Uterus (tissue), 2 donors: ENCODE measurements at regions not wholly inside any gene's neighbourhood (a gene's known extent, or its start where the extent isn't known, plus 50 kb on each side); places are given as distances from the start of the nearest gene placed in this dataset.

Experiments used
- POLR2A ChIP-seq, 2 donors: fragments of 450-650 bp; IDR thresholded peaks; one replicate each; pipeline ENCODE4 v1.6.1; 2016; ENCODE audit warnings: antibody characterized with exemption in 2 of 2, mild to moderate bottlenecking in 1 of 2, moderate library complexity in 1 of 2
- TF ChIP-seq, protein P1 (sequence below), 4 experiments: fragments of 200-600 bp in 2 of 4; fragments of 450-650 bp in 2 of 4; sonication (generic) in 2 of 4; IDR thresholded peaks; one replicate each; pipeline ENCODE4 v1.5.1; 2016 to 2019; ENCODE audit warnings: antibody characterized with exemption in 4 of 4, mild to moderate bottlenecking in 2 of 4, moderate library complexity in 1 of 4

DNA sequence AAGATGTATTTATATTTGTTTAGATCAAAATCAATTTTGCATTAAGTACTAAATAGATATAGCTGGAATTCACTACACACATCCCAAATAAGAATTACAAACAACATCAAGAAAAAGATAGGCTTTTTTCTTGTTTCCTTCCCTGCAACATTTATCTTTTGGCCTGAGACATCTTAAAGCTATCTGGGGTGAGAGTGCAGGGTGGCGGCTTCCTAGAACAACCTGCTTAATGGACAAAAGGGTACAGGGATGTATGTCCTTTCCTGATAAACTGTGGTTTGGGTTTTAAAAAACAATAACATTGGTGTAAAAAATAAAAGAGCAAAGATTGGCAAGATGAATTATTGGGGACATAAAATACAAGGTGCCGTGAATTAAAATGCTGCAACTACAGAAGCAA, 54.4 kb downstream of the EPRS1 start:
- TF ChIP-seq, protein P1, sequence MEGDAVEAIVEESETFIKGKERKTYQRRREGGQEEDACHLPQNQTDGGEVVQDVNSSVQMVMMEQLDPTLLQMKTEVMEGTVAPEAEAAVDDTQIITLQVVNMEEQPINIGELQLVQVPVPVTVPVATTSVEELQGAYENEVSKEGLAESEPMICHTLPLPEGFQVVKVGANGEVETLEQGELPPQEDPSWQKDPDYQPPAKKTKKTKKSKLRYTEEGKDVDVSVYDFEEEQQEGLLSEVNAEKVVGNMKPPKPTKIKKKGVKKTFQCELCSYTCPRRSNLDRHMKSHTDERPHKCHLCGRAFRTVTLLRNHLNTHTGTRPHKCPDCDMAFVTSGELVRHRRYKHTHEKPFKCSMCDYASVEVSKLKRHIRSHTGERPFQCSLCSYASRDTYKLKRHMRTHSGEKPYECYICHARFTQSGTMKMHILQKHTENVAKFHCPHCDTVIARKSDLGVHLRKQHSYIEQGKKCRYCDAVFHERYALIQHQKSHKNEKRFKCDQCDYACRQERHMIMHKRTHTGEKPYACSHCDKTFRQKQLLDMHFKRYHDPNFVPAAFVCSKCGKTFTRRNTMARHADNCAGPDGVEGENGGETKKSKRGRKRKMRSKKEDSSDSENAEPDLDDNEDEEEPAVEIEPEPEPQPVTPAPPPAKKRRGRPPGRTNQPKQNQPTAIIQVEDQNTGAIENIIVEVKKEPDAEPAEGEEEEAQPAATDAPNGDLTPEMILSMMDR (IDR thresholded peaks at IDR 0.05): no peak
- no peak for TF ChIP-seq POLR2A (IDR thresholded peaks at IDR 0.05)
